ENCODE measurements at regions not wholly inside any gene's neighbourhood (a gene's known extent, or its start where the extent isn't known, plus 50 kb on each side); places are given as distances from the start of the nearest gene placed in this dataset.

GRCh38 chr1:222263791-222264190 lies 284.1 kb downstream of the HHIPL2 start:
- H3K27me3 ChIP-seq, result no peaks in the 10 kb centered on the region
- H3K36me3 ChIP-seq (replicated peaks; ENCODE audit: insufficient read depth, low read depth), result no peaks in the 10 kb centered on the region
- H3K9me2 ChIP-seq (replicated peaks; ENCODE audit: insufficient read depth), result no peaks in the 10 kb centered on the region
- no peak overlapping the region for H3K4me3 ChIP-seq
- H3K4me1 ChIP-seq (ENCODE audit: insufficient read depth), result no peaks in the 10 kb centered on the region
- H4K20me1 ChIP-seq (ENCODE audit: insufficient read depth, poor library complexity, severe bottlenecking), result no peaks in the 10 kb centered on the region
- H2AFZ ChIP-seq, result no peak overlapping the region
- H3K4me2 ChIP-seq, result no peak overlapping the region
- H3K9me3 ChIP-seq (ENCODE audit: low read depth), result no peaks in the 10 kb centered on the region
- no peak overlapping the region for H3K27ac ChIP-seq
- no peak for TF ChIP-seq EZH2phosphoT487 (IDR thresholded peaks at IDR 0.05; ENCODE audit: low read depth, severe bottlenecking, unreplicated experiment)
- TF ChIP-seq, protein P1, sequence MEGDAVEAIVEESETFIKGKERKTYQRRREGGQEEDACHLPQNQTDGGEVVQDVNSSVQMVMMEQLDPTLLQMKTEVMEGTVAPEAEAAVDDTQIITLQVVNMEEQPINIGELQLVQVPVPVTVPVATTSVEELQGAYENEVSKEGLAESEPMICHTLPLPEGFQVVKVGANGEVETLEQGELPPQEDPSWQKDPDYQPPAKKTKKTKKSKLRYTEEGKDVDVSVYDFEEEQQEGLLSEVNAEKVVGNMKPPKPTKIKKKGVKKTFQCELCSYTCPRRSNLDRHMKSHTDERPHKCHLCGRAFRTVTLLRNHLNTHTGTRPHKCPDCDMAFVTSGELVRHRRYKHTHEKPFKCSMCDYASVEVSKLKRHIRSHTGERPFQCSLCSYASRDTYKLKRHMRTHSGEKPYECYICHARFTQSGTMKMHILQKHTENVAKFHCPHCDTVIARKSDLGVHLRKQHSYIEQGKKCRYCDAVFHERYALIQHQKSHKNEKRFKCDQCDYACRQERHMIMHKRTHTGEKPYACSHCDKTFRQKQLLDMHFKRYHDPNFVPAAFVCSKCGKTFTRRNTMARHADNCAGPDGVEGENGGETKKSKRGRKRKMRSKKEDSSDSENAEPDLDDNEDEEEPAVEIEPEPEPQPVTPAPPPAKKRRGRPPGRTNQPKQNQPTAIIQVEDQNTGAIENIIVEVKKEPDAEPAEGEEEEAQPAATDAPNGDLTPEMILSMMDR (IDR thresholded peaks at IDR 0.05; ENCODE audit: poor library complexity), result no peak
- TF ChIP-seq EZH2 (IDR thresholded peaks at IDR 0.05; ENCODE audit: borderline replicate concordance), result no peak
- WGBS (ENCODE audit: low lambda C conversion rate, missing lambda C conversion rate), result 100% methylated on average over 2 of the region's 2 CpGs
- DNase-seq (ENCODE audit: low spot score), result no peak
- no peaks in the 10 kb centered on the region for H3K79me2 ChIP-seq

DNA sequence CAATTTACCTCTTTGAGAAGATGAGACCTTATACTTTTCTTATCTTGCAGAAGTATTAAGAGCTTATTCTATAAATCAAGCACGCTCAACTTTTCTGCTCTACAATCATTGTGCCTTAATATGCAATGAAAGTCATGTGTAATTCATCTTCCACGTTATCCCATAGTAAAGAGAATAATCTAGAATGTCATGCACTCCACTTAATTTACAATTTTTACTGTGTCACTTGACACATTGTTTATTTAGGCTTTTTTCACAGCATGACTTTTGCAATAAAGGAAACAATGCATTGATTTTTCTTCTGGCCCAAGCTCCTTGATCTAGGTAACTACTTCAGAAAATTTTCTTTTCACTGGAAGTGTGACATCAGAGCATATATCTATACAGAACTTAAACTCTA lies 290.9 kb downstream of the HHIPL2 start:
- Histone ChIP-seq H3K36me3 (replicated peaks; ENCODE audit: insufficient read depth, low read depth) (no peaks in the 10 kb centered on the region), H4K20me1 (ENCODE audit: insufficient read depth, poor library complexity, severe bottlenecking) (no peaks in the 10 kb centered on the region), H3K27ac (no peak overlapping the region), H3K9me3 (ENCODE audit: low read depth) (no peaks in the 10 kb centered on the region), H3K4me3 (no peak overlapping the region), H2AFZ (no peak overlapping the region), H3K4me2 (no peak overlapping the region), H3K9me2 (replicated peaks; ENCODE audit: insufficient read depth) (no peaks in the 10 kb centered on the region), H3K27me3 (no peaks in the 10 kb centered on the region), H3K4me1 (ENCODE audit: insufficient read depth) (no peaks in the 10 kb centered on the region), H3K79me2 (no peaks in the 10 kb centered on the region)
- TF ChIP-seq EZH2phosphoT487 (IDR thresholded peaks at IDR 0.05; ENCODE audit: low read depth, severe bottlenecking, unreplicated experiment), result no peak
- no peak for TF ChIP-seq EZH2 (IDR thresholded peaks at IDR 0.05; ENCODE audit: borderline replicate concordance)
- TF ChIP-seq, protein P1 (IDR thresholded peaks at IDR 0.05; ENCODE audit: poor library complexity), result no peak
- DNase-seq (ENCODE audit: low spot score), result no peak
- WGBS (ENCODE audit: low lambda C conversion rate, missing lambda C conversion rate), result 35% methylated on average over 2 of the region's 2 CpGs

DNA sequence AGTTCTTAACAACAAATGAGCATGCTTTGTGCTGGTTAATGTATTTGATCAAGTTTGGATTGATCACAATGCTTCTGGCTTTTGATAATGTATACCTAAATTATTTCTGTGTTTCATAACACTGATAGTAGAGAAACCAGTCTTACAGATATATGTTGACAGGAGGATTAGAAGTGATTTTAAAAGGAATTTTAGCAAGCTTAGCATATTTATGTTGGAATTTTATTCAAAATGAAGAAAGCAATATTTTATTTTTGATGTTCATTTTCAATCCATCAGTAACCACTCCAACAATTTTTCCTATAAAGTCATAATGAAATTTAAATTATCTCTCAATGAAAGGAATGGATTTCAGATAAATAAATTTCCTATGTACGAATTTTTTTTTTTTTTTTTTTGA lies 291.8 kb downstream of the HHIPL2 start:
- H4K20me1 ChIP-seq (ENCODE audit: insufficient read depth, poor library complexity, severe bottlenecking), result no peaks in the 10 kb centered on the region
- 62% methylated on average over 1 of the region's 1 CpG for WGBS (ENCODE audit: low lambda C conversion rate, missing lambda C conversion rate)

More for the DNA sequence above, 291.8 kb downstream of the HHIPL2 start:
- H3K9me3 ChIP-seq (ENCODE audit: low read depth), result no peaks in the 10 kb centered on the region
- H3K36me3 ChIP-seq (replicated peaks; ENCODE audit: insufficient read depth, low read depth), result no peaks in the 10 kb centered on the region
- no peaks in the 10 kb centered on the region for H3K9me2 ChIP-seq (replicated peaks; ENCODE audit: insufficient read depth)
- H3K27me3 ChIP-seq, result no peaks in the 10 kb centered on the region
- TF ChIP-seq, protein P1 (IDR thresholded peaks at IDR 0.05; ENCODE audit: poor library complexity), result no peak
- TF ChIP-seq EZH2 (IDR thresholded peaks at IDR 0.05; ENCODE audit: borderline replicate concordance), result no peak
- TF ChIP-seq EZH2phosphoT487 (IDR thresholded peaks at IDR 0.05; ENCODE audit: low read depth, severe bottlenecking, unreplicated experiment), result no peak
- no peak overlapping the region for H3K27ac ChIP-seq
- no peaks in the 10 kb centered on the region for H3K79me2 ChIP-seq
- H3K4me1 ChIP-seq (ENCODE audit: insufficient read depth), result no peaks in the 10 kb centered on the region
- no peak overlapping the region for H3K4me2 ChIP-seq
- H3K4me3 ChIP-seq, result no peak overlapping the region
- H2AFZ ChIP-seq, result no peak overlapping the region
- no peak for DNase-seq (ENCODE audit: low spot score)

All from hepatocyte (in vitro differentiated cells).